Naive thymus-derived CD4-positive, alpha-beta T cell (primary cell): ENCODE measurements at regions not wholly inside any gene's neighbourhood (a gene's known extent, or its start where the extent isn't known, plus 50 kb on each side); places are given as distances from the start of the nearest gene placed in this dataset.
A peak's percentile ranks its signal among the peaks of the same experiment; 100 is the strongest.

Source experiments
- ATAC-seq: fragments of 150-1000 bp; cut with Tn5 transposase; 2 replicates; pipeline ENCODE4 v1.10.0; 2021; ENCODE audit warnings: mild to moderate bottlenecking, moderate library complexity
- CTCF ChIA-PET: fragments of 350-600 bp; sonication (Branson Sonifier 250); formaldehyde crosslinking; loops from one replicate; lab custom pipeline; 2021; ENCODE audit warnings: antibody characterized with exemption; lab: Charles Lee
- POLR2A ChIA-PET: fragments of 350-600 bp; sonication (Branson Sonifier 250); formaldehyde crosslinking; loops from one replicate; lab custom pipeline; 2021; ENCODE audit warnings: antibody characterized with exemption, inconsistent platforms; lab: Charles Lee
- DNase-seq, 9 donors: peaks; one replicate each; pipeline versions ENCODE4 v3.0.0 to v3.0.0-alpha.2; 2020 to 2022; ENCODE audit warnings: mixed read lengths in 1 of 9
- H3K27ac ChIP-seq: one replicate; pipeline ENCODE4 v1.7.0; 2013; ENCODE audit warnings: mild to moderate bottlenecking, low read depth, low read length, moderate library complexity
- H3K27me3 ChIP-seq, 2 donors: one replicate each; pipeline ENCODE4 v1.7.0; 2013; ENCODE audit warnings: low read length in 2 of 2, mild to moderate bottlenecking in 2 of 2, moderate library complexity in 2 of 2; ENCODE audit not compliant: control insufficient read depth in 2 of 2, insufficient read depth in 2 of 2
- H3K36me3 ChIP-seq, 3 experiments: 1 replicate in 2 of 3; 2 replicates in 1 of 3; pipeline ENCODE4 v1.7.0; 2013; ENCODE audit warnings: low read length in 3 of 3, mild to moderate bottlenecking in 3 of 3, moderate library complexity in 1 of 3; ENCODE audit not compliant: insufficient read depth in 3 of 3, control insufficient read depth in 2 of 3
- H3K4me1 ChIP-seq, 2 donors: one replicate each; pipeline ENCODE4 v1.7.0; 2013; ENCODE audit warnings: low read length in 2 of 2, mild to moderate bottlenecking in 2 of 2, moderate library complexity in 1 of 2; ENCODE audit not compliant: control insufficient read depth in 2 of 2, insufficient read depth in 2 of 2
- H3K4me3 ChIP-seq: 2 replicates; pipeline ENCODE4 v1.7.0; 2013; ENCODE audit warnings: mild to moderate bottlenecking, low read length
- H3K9me3 ChIP-seq, 3 experiments: 1 replicate in 2 of 3; 2 replicates in 1 of 3; pipeline ENCODE4 v1.7.0; 2013; ENCODE audit warnings: low read length in 3 of 3; ENCODE audit not compliant: control insufficient read depth in 2 of 3
- H3K27ac Mint-ChIP-seq, 9 donors: one replicate each; pipeline ENCODE4 v1.8.0; 2020 to 2022; ENCODE audit warnings: mixed read lengths in 9 of 9, mild to moderate bottlenecking in 8 of 9, moderate library complexity in 5 of 9, inconsistent platforms in 2 of 9
- H3K27me3 Mint-ChIP-seq, 5 donors: one replicate each; pipeline ENCODE4 v1.8.0; 2021 to 2022; ENCODE audit warnings: mixed read lengths in 5 of 5, mild to moderate bottlenecking in 1 of 5
- H3K36me3 Mint-ChIP-seq, 5 donors: one replicate each; pipeline ENCODE4 v1.8.0; 2020 to 2022; ENCODE audit warnings: mixed read lengths in 5 of 5, mild to moderate bottlenecking in 3 of 5, inconsistent platforms in 1 of 5
- H3K4me1 Mint-ChIP-seq, 7 donors: one replicate each; pipeline ENCODE4 v1.8.0; 2020 to 2022; ENCODE audit warnings: mixed read lengths in 7 of 7, mild to moderate bottlenecking in 3 of 7, inconsistent platforms in 1 of 7
- H3K4me3 Mint-ChIP-seq, 10 donors: one replicate each; pipeline ENCODE4 v1.8.0; 2020 to 2022; ENCODE audit warnings: mild to moderate bottlenecking in 10 of 10, mixed read lengths in 10 of 10, moderate library complexity in 6 of 10, inconsistent platforms in 2 of 10
- H3K9me3 Mint-ChIP-seq, 11 donors: one replicate each; pipeline ENCODE4 v1.8.0; 2020 to 2022; ENCODE audit warnings: mixed read lengths in 11 of 11, mild to moderate bottlenecking in 4 of 11, inconsistent platforms in 1 of 11, moderate library complexity in 1 of 11
- intact Hi-C, 2 donors: fragments of 100-400 bp; cut with micrococcal nuclease; formaldehyde crosslinking; loops; one replicate each; pipeline ENCODE4 v1.15.1; 2023

GRCh38 chrX:69222103-69223090 lies 57.1 kb upstream of the PJA1 start:
- Mint-ChIP-seq H3K27ac (no peak overlapping the region), H3K9me3 (no peaks in the 10 kb centered on the region), H3K36me3 (no peaks in the 10 kb centered on the region), H3K27me3 (no peaks in the 10 kb centered on the region), H3K4me1 (no peaks in the 10 kb centered on the region), H3K4me3 (peak overlapping the region in 1 of 10 donors; percentile 52)
- ATAC-seq (peak; percentile 84), DNase-seq (peak; percentile 47 to 76 (median 66))
- ChIA-PET POLR2A (interaction anchor here (0.9 kb wide), 1 partner anchor 393 kb away, joined by 3 read pairs; no protein-coding TSS in a partner anchor), CTCF (interaction anchor here (0.6 to 4.0 kb wide), 12 partner anchors 9 to 493 kb away, joined by 3 to 40 read pairs (median 4); partner anchors contain the start of gene EFNB1)
- no peaks in the 10 kb centered on the region for H3K27me3 ChIP-seq
- no peaks in the 10 kb centered on the region for H3K36me3 ChIP-seq
- intact Hi-C loops, result loop anchor here (1.0 kb wide), 6 partner anchors 64 to 711 kb away; no protein-coding TSS in a partner anchor
- H3K4me1 ChIP-seq, result no peaks in the 10 kb centered on the region
- H3K4me3 ChIP-seq, result no peak overlapping the region
- H3K27ac ChIP-seq, result no peak overlapping the region
- H3K9me3 ChIP-seq, result no peaks in the 10 kb centered on the region

- H3K27ac ChIP-seq, result no peak overlapping the region
- ATAC-seq, result no peak
- Mint-ChIP-seq H3K4me3 (peak overlapping the region in 1 of 10 donors; percentile 52), H3K36me3 (no peaks in the 10 kb centered on the region), H3K27me3 (no peaks in the 10 kb centered on the region), H3K27ac (no peak overlapping the region), H3K9me3 (no peaks in the 10 kb centered on the region), H3K4me1 (no peaks in the 10 kb centered on the region)
- no peaks in the 10 kb centered on the region for H3K27me3 ChIP-seq
- H3K36me3 ChIP-seq, result no peaks in the 10 kb centered on the region
- POLR2A ChIA-PET, result interaction anchor here (0.9 to 2.0 kb wide), 2 partner anchors 392 to 393 kb away, joined by 3 to 5 read pairs; partner anchors contain the start of gene EFNB1
- DNase-seq, result no peak
- H3K4me3 ChIP-seq, result no peak overlapping the region
- H3K4me1 ChIP-seq, result no peaks in the 10 kb centered on the region
- CTCF ChIA-PET, result interaction anchor here (0.6 to 4.0 kb wide), 10 partner anchors 10 to 492 kb away, joined by 3 to 40 read pairs (median 4); partner anchors contain the start of gene EFNB1
- intact Hi-C loops, result loop anchor here (1.0 kb wide), 6 partner anchors 63 to 710 kb away; no protein-coding TSS in a partner anchor
- no peaks in the 10 kb centered on the region for H3K9me3 ChIP-seq
Observed at GRCh38 chrX:69221239-69222102, 56.2 kb upstream of the PJA1 start.

GRCh38 chrX:69218407-69218997 lies 53.2 kb upstream of the PJA1 start:
- H3K27ac ChIP-seq, result no peak overlapping the region

GRCh38 chrX:69216911-69217310 lies 51.7 kb upstream of the PJA1 start:
- no peaks in the 10 kb centered on the region for H3K36me3 Mint-ChIP-seq
- H3K27ac Mint-ChIP-seq, result no peak overlapping the region
- Histone ChIP-seq H3K4me1 (no peaks in the 10 kb centered on the region), H3K27ac (no peak overlapping the region), H3K36me3 (no peaks in the 10 kb centered on the region), H3K4me3 (no peak overlapping the region), H3K27me3 (no peaks in the 10 kb centered on the region), H3K9me3 (no peaks in the 10 kb centered on the region)
- CTCF ChIA-PET, result no interaction called here
- no peaks in the 10 kb centered on the region for H3K4me1 Mint-ChIP-seq
- no peak for ATAC-seq
- H3K4me3 Mint-ChIP-seq, result no peak overlapping the region
- no peaks in the 10 kb centered on the region for H3K27me3 Mint-ChIP-seq
- no peaks in the 10 kb centered on the region for H3K9me3 Mint-ChIP-seq
- intact Hi-C loops, result no loop called here
- POLR2A ChIA-PET, result no interaction called here
- no peak for DNase-seq

More at GRCh38 chrX:69218407-69218997, 53.2 kb upstream of the PJA1 start:
- H3K27ac Mint-ChIP-seq, result peak overlapping the region in 1 of 9 donors; percentile 25
- ATAC-seq, result no peak
- H3K27me3 Mint-ChIP-seq, result no peaks in the 10 kb centered on the region
- H3K27me3 ChIP-seq, result no peaks in the 10 kb centered on the region
- no peak overlapping the region for H3K4me3 ChIP-seq
- no peaks in the 10 kb centered on the region for H3K9me3 Mint-ChIP-seq
- H3K36me3 Mint-ChIP-seq, result no peaks in the 10 kb centered on the region
- no peaks in the 10 kb centered on the region for H3K4me1 Mint-ChIP-seq
- H3K4me1 ChIP-seq, result no peaks in the 10 kb centered on the region
- POLR2A ChIA-PET, result no interaction called here
- DNase-seq, result no peak
- intact Hi-C loops, result no loop called here
- H3K9me3 ChIP-seq, result no peaks in the 10 kb centered on the region
- no peaks in the 10 kb centered on the region for H3K36me3 ChIP-seq
- no peak overlapping the region for H3K4me3 Mint-ChIP-seq
- CTCF ChIA-PET, result interaction anchor here (0.6 kb wide), 1 partner anchor 169 kb away, joined by 4 read pairs; no protein-coding TSS in a partner anchor

- H3K27ac Mint-ChIP-seq, result no peak overlapping the region
- no peak overlapping the region for H3K4me3 Mint-ChIP-seq
- no peaks in the 10 kb centered on the region for H3K9me3 ChIP-seq
- no peak overlapping the region for H3K27ac ChIP-seq
- no peaks in the 10 kb centered on the region for H3K36me3 ChIP-seq
- POLR2A ChIA-PET, result no interaction called here
- no peaks in the 10 kb centered on the region for H3K4me1 Mint-ChIP-seq
- DNase-seq, result no peak
- no peak for ATAC-seq
- no peaks in the 10 kb centered on the region for H3K27me3 ChIP-seq
- no peaks in the 10 kb centered on the region for H3K27me3 Mint-ChIP-seq
- no peak overlapping the region for H3K4me3 ChIP-seq
- no peaks in the 10 kb centered on the region for H3K9me3 Mint-ChIP-seq
- no peaks in the 10 kb centered on the region for H3K4me1 ChIP-seq
- intact Hi-C loops, result no loop called here
- CTCF ChIA-PET, result interaction anchor here (1.0 kb wide), 1 partner anchor 123 kb away, joined by 3 read pairs; no protein-coding TSS in a partner anchor
- H3K36me3 Mint-ChIP-seq, result no peaks in the 10 kb centered on the region
Observed at GRCh38 chrX:69216446-69216845, 51.2 kb upstream of the PJA1 start.
